Activated CD4-positive, alpha-beta T cell treated with anti-CD3 and anti-CD28 coated beads, Interleukin-2, amount 50 U/mL, for 16 hours (primary cell): ENCODE measurements at regions not wholly inside any gene's neighbourhood (a gene's known extent, or its start where the extent isn't known, plus 50 kb on each side); places are given as distances from the start of the nearest gene placed in this dataset.

Source experiments
- DNase-seq: peaks from one replicate; pipeline ENCODE4 v3.0.0-alpha.2; 2020

- DNase-seq = no peak
These were observed 129.9 kb upstream of the COL21A1 start for GRCh38 chr6:56377295-56377694.

- no peak for DNase-seq
These were observed 128.4 kb upstream of the COL21A1 start for GRCh38 chr6:56375806-56376205.

- DNase-seq = no peak
These were observed 127.5 kb upstream of the COL21A1 start for GRCh38 chr6:56374841-56375369.

GRCh38 chr6:56372406-56372995, 125.1 kb upstream of the COL21A1 start:
- DNase-seq = no peak

- DNase-seq = no peak
These were observed 123.3 kb upstream of the COL21A1 start for GRCh38 chr6:56370561-56371211.

- no peak for DNase-seq
These were observed 122.8 kb upstream of the COL21A1 start for GRCh38 chr6:56370127-56370540.

GRCh38 chr6:56368491-56368890, 121.1 kb upstream of the COL21A1 start:
- DNase-seq = no peak

GRCh38 chr6:56366141-56366852, 118.9 kb upstream of the COL21A1 start:
- DNase-seq = no peak

- no peak for DNase-seq
These were observed 117.5 kb upstream of the COL21A1 start for GRCh38 chr6:56364827-56365339.

GRCh38 chr6:56364431-56364826, 117.0 kb upstream of the COL21A1 start:
- DNase-seq = no peak

- no peak for DNase-seq
These were observed 116.5 kb upstream of the COL21A1 start for GRCh38 chr6:56363796-56364430.

- DNase-seq = no peak
These were observed 114.4 kb upstream of the COL21A1 start for GRCh38 chr6:56361812-56362211.

GRCh38 chr6:56359201-56359899, 112.0 kb upstream of the COL21A1 start:
- peak; percentile 63 for DNase-seq

GRCh38 chr6:56357616-56358373, 110.4 kb upstream of the COL21A1 start:
- peak; percentile 1 for DNase-seq

- DNase-seq = no peak
These were observed 109.0 kb upstream of the COL21A1 start for GRCh38 chr6:56356426-56356825.

- no peak for DNase-seq
These were observed 106.5 kb upstream of the COL21A1 start for GRCh38 chr6:56353860-56354259.

- no peak for DNase-seq
These were observed 103.4 kb upstream of the COL21A1 start for GRCh38 chr6:56350628-56351260.

- no peak for DNase-seq
These were observed 101.8 kb upstream of the COL21A1 start for GRCh38 chr6:56349194-56349593.

- DNase-seq = no peak
These were observed 101.2 kb upstream of the COL21A1 start for GRCh38 chr6:56348578-56348977.

GRCh38 chr6:56347526-56347925, 100.1 kb upstream of the COL21A1 start:
- no peak for DNase-seq

GRCh38 chr6:56346958-56347357, 99.6 kb upstream of the COL21A1 start:
- DNase-seq = no peak
